ENCODE measurements at regions not wholly inside any gene's neighbourhood (a gene's known extent, or its start where the extent isn't known, plus 50 kb on each side); places are given as distances from the start of the nearest gene placed in this dataset.

- no peak overlapping the region for H3K4me3 ChIP-seq (ENCODE audit: low read depth, low read length)
- POLR2A ChIA-PET = interaction anchor here (0.6 kb wide), 1 partner anchor 86 kb away, joined by 3 read pairs; no protein-coding TSS in a partner anchor
- no peak for TF ChIP-seq CTCF (IDR thresholded peaks at IDR 0.05; ENCODE audit: insufficient read depth, low read length, missing control alignments)
- no peak for DNase-seq (ENCODE audit: low read depth, low spot score)
- CTCF ChIA-PET = no interaction called here
Observed at GRCh38 chr10:29798921-29799690, 164.3 kb upstream of the SVIL start.

- POLR2A ChIA-PET = no interaction called here
- H3K4me3 ChIP-seq (ENCODE audit: low read depth, low read length) = no peak overlapping the region
- CTCF ChIA-PET = interaction anchor here (0.8 to 1.2 kb wide), 2 partner anchors 13 to 61 kb away, joined by 3 read pairs; no protein-coding TSS in a partner anchor
- TF ChIP-seq CTCF (IDR thresholded peaks at IDR 0.05; ENCODE audit: insufficient read depth, low read length, missing control alignments) = no peak
- no peak for DNase-seq (ENCODE audit: low read depth, low spot score)
Observed at GRCh38 chr10:29797616-29798015, 162.8 kb upstream of the SVIL start.

DNA sequence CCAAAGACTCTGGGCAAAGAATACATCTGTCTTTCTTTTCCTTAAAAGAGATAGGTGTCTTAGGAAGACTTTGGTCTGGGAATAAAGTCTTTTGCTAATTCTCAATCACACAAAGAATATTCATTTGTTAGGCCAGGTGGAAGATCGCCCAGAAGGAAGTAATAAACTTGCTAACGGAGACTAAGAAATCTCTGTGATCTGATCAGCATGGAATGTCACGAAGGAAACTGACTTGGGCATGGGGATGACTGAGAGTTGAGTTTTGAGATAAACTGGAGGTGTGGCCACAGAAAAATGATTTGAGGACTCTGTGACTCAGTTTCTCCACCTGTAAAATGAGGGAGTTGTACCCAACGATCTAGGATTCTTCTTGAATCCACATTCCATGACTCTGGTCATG is 161.1 kb upstream of the SVIL start:
- POLR2A ChIA-PET = no interaction called here

DNA sequence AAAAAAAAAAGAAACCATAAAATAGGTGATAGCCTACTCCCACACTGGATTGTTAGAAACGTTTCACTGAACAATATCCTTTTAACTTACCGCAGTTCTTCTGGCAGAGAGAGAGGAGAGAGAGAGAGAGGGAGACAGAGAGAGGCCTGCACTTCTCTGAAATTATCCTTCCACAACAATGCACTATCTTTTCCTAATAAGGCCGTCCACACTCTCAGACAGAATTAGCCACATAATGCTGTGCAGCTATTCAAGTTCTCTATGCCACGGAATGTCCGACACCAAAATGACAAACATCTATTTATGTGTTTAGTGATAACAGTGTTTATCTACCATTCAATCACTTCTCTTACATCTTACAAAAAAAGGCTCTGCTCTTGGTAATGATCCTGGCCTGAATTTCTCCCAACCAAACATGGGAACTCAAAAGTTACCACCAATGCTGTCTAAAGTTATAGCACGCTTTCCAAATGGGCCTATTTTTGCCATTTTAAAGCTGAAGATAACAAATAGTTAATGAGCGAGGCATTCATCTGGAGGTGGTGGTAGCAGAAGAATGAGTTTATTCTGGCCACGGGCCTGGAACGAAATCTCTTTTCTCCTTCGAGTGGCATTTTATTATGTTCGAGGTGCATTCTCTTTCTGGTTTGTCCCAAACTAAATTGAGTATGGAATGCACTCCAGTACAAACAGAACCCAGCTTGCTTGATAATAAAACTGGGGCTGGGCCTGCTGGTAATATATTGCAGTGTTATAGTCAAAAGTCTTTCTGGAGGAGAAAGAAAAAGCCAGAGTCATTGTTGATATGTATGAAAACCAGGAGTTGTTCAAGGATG is 160.2 kb upstream of the SVIL start:
- ChIA-PET CTCF (interaction anchor here (0.8 to 1.3 kb wide), 4 partner anchors 9 to 61 kb away, joined by 3 to 4 read pairs (median 4); no protein-coding TSS in a partner anchor), POLR2A (interaction anchor here (0.6 kb wide), 1 partner anchor 8 kb away, joined by 4 read pairs; no protein-coding TSS in a partner anchor)
- TF ChIP-seq CTCF (IDR thresholded peaks at IDR 0.05; ENCODE audit: insufficient read depth, low read length, missing control alignments) = no peak
- no peak overlapping the region for H3K4me3 ChIP-seq (ENCODE audit: low read depth, low read length)
- DNase-seq (ENCODE audit: low read depth, low spot score) = no peak

More for the DNA sequence above, 161.1 kb upstream of the SVIL start:
- H3K4me3 ChIP-seq (ENCODE audit: low read depth, low read length) = no peak overlapping the region
- no peak for DNase-seq (ENCODE audit: low read depth, low spot score)
- CTCF ChIA-PET = interaction anchor here (0.8 to 0.9 kb wide), 2 partner anchors 25 to 61 kb away, joined by 3 to 4 read pairs; no protein-coding TSS in a partner anchor
- TF ChIP-seq CTCF (IDR thresholded peaks at IDR 0.05; ENCODE audit: insufficient read depth, low read length, missing control alignments) = no peak

- ChIA-PET POLR2A (no interaction called here), CTCF (no interaction called here)
- no peak for TF ChIP-seq CTCF (IDR thresholded peaks at IDR 0.05; ENCODE audit: insufficient read depth, low read length, missing control alignments)
- DNase-seq (ENCODE audit: low read depth, low spot score) = no peak
- no peak overlapping the region for H3K4me3 ChIP-seq (ENCODE audit: low read depth, low read length)
Observed at GRCh38 chr10:29791773-29792172, 157.0 kb upstream of the SVIL start.

- no peak for DNase-seq (ENCODE audit: low read depth, low spot score)
- CTCF ChIA-PET = no interaction called here
Observed at GRCh38 chr10:29790207-29790606, 155.4 kb upstream of the SVIL start.

More at GRCh38 chr10:29790207-29790606, 155.4 kb upstream of the SVIL start:
- POLR2A ChIA-PET = no interaction called here
- TF ChIP-seq CTCF (IDR thresholded peaks at IDR 0.05; ENCODE audit: insufficient read depth, low read length, missing control alignments) = no peak
- no peak overlapping the region for H3K4me3 ChIP-seq (ENCODE audit: low read depth, low read length)

Data from AG04449 (cell line).